Caco-2 (cell line): ENCODE measurements at regions not wholly inside any gene's neighbourhood (a gene's known extent, or its start where the extent isn't known, plus 50 kb on each side); places are given as distances from the start of the nearest gene placed in this dataset.
A peak's percentile ranks its signal among the peaks of the same experiment; 100 is the strongest.

Experiments used
- BruUV-seq: library from RNA; stranded (reverse); fragments of 400-500 nt; replicated peaks from 2 replicates; lab custom pipeline; 2021; lab: Mats Ljungman, UMichigan
- CTCF ChIA-PET: fragments of 300-600 bp; sonication (Branson Sonifier 250); formaldehyde crosslinking; loops from one replicate; lab custom pipeline; 2022; ENCODE audit warnings: antibody characterized with exemption; lab: Charles Lee
- POLR2A ChIA-PET: fragments of 300-600 bp; sonication (Branson Sonifier 250); formaldehyde crosslinking; loops from one replicate; lab custom pipeline; 2022; ENCODE audit warnings: antibody characterized with exemption; lab: Charles Lee
- DNase-seq, 2 experiments: peaks; one replicate each; pipeline versions ENCODE4 v3.0.0 to v3.0.0-alpha.2; 2020 to 2022
- H3K27me3 ChIP-seq: replicated peaks from 2 replicates; pipeline ENCODE4 v1.6.0; 2011; ENCODE audit warnings: low read length; ENCODE audit not compliant: control insufficient read depth, insufficient read depth
- H3K36me3 ChIP-seq: 2 replicates; pipeline ENCODE4 v1.5.1; 2011; ENCODE audit warnings: low read length; ENCODE audit not compliant: control insufficient read depth, insufficient read depth
- H3K4me1 ChIP-seq: fragments of 250-450 bp; sonication (Bioruptor Pico); 2 replicates; pipeline ENCODE4 v1.5.1; 2020; ENCODE audit warnings: mild to moderate bottlenecking
- H3K4me3 ChIP-seq: 2 replicates; pipeline ENCODE4 v1.5.1; 2011; ENCODE audit warnings: low read depth, mild to moderate bottlenecking, control low read depth, low read length
- H3K9me3 ChIP-seq: fragments of 250-450 bp; sonication (Bioruptor Pico); 2 replicates; pipeline ENCODE4 v1.5.1; 2020; ENCODE audit warnings: mild to moderate bottlenecking, moderate library complexity
- H3K27ac Mint-ChIP-seq: one replicate; pipeline ENCODE4 v1.8.0; 2022; ENCODE audit warnings: mixed read lengths; ENCODE audit not compliant: unreplicated experiment
- H3K27me3 Mint-ChIP-seq: one replicate; pipeline ENCODE4 v1.8.0; 2022; ENCODE audit warnings: mixed read lengths; ENCODE audit not compliant: insufficient read depth, unreplicated experiment
- H3K36me3 Mint-ChIP-seq: one replicate; pipeline ENCODE4 v1.8.0; 2022; ENCODE audit warnings: mild to moderate bottlenecking, mixed read lengths; ENCODE audit not compliant: insufficient read depth, unreplicated experiment
- H3K4me1 Mint-ChIP-seq: one replicate; pipeline ENCODE4 v1.8.0; 2022; ENCODE audit warnings: low read depth, mixed read lengths; ENCODE audit not compliant: unreplicated experiment
- H3K4me3 Mint-ChIP-seq: one replicate; pipeline ENCODE4 v1.8.0; 2022; ENCODE audit warnings: mild to moderate bottlenecking, moderate library complexity, mixed read lengths; ENCODE audit not compliant: unreplicated experiment
- H3K9me3 Mint-ChIP-seq: one replicate; pipeline ENCODE4 v1.8.0; 2022; ENCODE audit warnings: mixed read lengths; ENCODE audit not compliant: unreplicated experiment
- CTCF ChIP-seq, 2 experiments: fragments of 200-600 bp in 1 of 2; IDR thresholded peaks; 1 replicate in 1 of 2; 2 replicates in 1 of 2; pipeline versions ENCODE4 v1.5.1 to v1.8.0; 2011 to 2022; ENCODE audit warnings: antibody characterized with exemption in 1 of 2, control low read depth in 1 of 2, inconsistent platforms in 1 of 2, low read depth in 1 of 2, low read length in 1 of 2, mild to moderate bottlenecking in 1 of 2, moderate library complexity in 1 of 2; ENCODE audit not compliant: insufficient read depth in 1 of 2, severe bottlenecking in 1 of 2, unreplicated experiment in 1 of 2
- intact Hi-C: fragments of 100-400 bp; cut with micrococcal nuclease; formaldehyde crosslinking; loops from one replicate; pipeline ENCODE4 v1.10.0; 2022; ENCODE audit not compliant: unreplicated experiment

DNA sequence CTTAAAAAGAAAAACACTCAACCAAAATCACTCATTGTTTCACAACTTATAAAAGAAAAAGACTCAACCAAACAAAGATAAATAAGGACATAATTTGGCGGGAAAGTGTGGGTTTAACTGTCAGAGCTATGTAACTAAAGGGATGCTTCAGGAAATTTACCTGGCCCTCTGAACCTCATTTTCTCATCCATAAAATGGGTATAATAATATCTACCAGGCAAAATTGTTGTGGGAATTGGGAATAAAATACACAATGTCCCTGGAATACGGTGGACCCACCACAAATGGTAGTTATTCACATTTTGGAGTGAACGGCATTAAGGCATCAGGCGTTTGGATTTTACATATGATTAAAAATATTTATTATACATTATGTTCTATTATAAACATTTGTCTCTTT, 228.5 kb upstream of the ANKRD55 start:
- Mint-ChIP-seq H3K27ac (no peak overlapping the region), H3K4me1 (peaks cover 30% of the 10 kb centered on the region), H3K4me3 (no peak overlapping the region), H3K9me3 (no peaks in the 10 kb centered on the region), H3K27me3 (no peaks in the 10 kb centered on the region), H3K36me3 (peaks cover 6% of the 10 kb centered on the region)
- Histone ChIP-seq H3K36me3 (no peaks in the 10 kb centered on the region), H3K27me3 (no peaks in the 10 kb centered on the region), H3K9me3 (no peaks in the 10 kb centered on the region), H3K4me3 (no peak overlapping the region), H3K4me1 (peaks cover 50% of the 10 kb centered on the region)
- ChIA-PET CTCF (no interaction called here), POLR2A (no interaction called here)
- no TSS peak for BruUV-seq
- no peak for DNase-seq
- no peak for TF ChIP-seq CTCF (IDR thresholded peaks at IDR 0.05; ENCODE audit: insufficient read depth in 1 of 2, low read depth in 1 of 2, low read length in 1 of 2, severe bottlenecking in 1 of 2, unreplicated experiment in 1 of 2)
- intact Hi-C loops, result no loop called here

- no peaks in the 10 kb centered on the region for H3K27me3 Mint-ChIP-seq
Observed at GRCh38 chr5:56460681-56461191, 227.6 kb upstream of the ANKRD55 start.

DNA sequence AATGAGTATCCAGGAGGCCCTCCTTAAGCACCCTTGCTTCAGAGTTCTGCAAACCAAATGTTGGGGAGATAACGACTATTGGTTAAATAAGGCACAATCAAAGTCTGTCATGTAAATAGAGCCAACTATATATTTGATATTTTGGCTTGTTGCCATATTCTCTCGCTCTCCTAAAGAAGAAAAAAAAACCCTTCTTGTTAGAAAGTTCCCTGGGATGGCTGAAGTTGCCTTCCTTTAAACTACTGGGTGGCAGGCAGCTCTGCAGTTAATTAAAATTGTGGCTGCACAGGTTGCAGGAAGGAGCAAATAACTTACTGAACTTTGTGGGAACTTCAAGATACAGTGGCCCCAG, 227.0 kb upstream of the ANKRD55 start:
- H3K4me3 ChIP-seq, result no peak overlapping the region
- no peaks in the 10 kb centered on the region for H3K36me3 ChIP-seq
- BruUV-seq, result no TSS peak
- Mint-ChIP-seq H3K9me3 (peaks cover 8% of the 10 kb centered on the region), H3K27ac (peak overlapping the region; percentile 66), H3K4me1 (peaks cover 19% of the 10 kb centered on the region), H3K27me3 (no peaks in the 10 kb centered on the region), H3K36me3 (peaks cover 6% of the 10 kb centered on the region), H3K4me3 (no peak overlapping the region)
- intact Hi-C loops, result no loop called here
- no peaks in the 10 kb centered on the region for H3K27me3 ChIP-seq
- POLR2A ChIA-PET, result no interaction called here
- CTCF ChIA-PET, result no interaction called here
- no peak for TF ChIP-seq CTCF (IDR thresholded peaks at IDR 0.05; ENCODE audit: insufficient read depth in 1 of 2, low read depth in 1 of 2, low read length in 1 of 2, severe bottlenecking in 1 of 2, unreplicated experiment in 1 of 2)
- DNase-seq, result no peak
- peaks cover 35% of the 10 kb centered on the region for H3K4me1 ChIP-seq
- H3K9me3 ChIP-seq, result no peaks in the 10 kb centered on the region

More at GRCh38 chr5:56460681-56461191, 227.6 kb upstream of the ANKRD55 start:
- TF ChIP-seq CTCF (IDR thresholded peaks at IDR 0.05; ENCODE audit: insufficient read depth in 1 of 2, low read depth in 1 of 2, low read length in 1 of 2, severe bottlenecking in 1 of 2, unreplicated experiment in 1 of 2), result no peak
- Mint-ChIP-seq H3K4me1 (peaks cover 24% of the 10 kb centered on the region), H3K9me3 (peaks cover 2% of the 10 kb centered on the region), H3K27ac (peak overlapping the region; percentile 66), H3K4me3 (no peak overlapping the region), H3K36me3 (peaks cover 6% of the 10 kb centered on the region)
- BruUV-seq, result no TSS peak
- Histone ChIP-seq H3K36me3 (no peaks in the 10 kb centered on the region), H3K4me1 (peaks cover 41% of the 10 kb centered on the region), H3K27me3 (no peaks in the 10 kb centered on the region), H3K4me3 (no peak overlapping the region), H3K9me3 (no peaks in the 10 kb centered on the region)
- CTCF ChIA-PET, result no interaction called here
- POLR2A ChIA-PET, result no interaction called here
- no peak for DNase-seq
- intact Hi-C loops, result no loop called here
